HEK293T (cell line): ENCODE measurements at regions not wholly inside any gene's neighbourhood (a gene's known extent, or its start where the extent isn't known, plus 50 kb on each side); places are given as distances from the start of the nearest gene placed in this dataset.
"Not testable (repeated sequence)": the region's sequence is repeated elsewhere in the genome, so short reads cannot be mapped to it uniquely, and the experiment has no call there.

Source experiments
- CTCF ChIA-PET: fragments of 350-600 bp; formaldehyde crosslinking; extraction: SDS; loops from one replicate; lab custom pipeline; 2021; ENCODE audit warnings: antibody characterized with exemption, inconsistent platforms; lab: Yijun Ruan, JAX
- POLR2A ChIA-PET: fragments of 350-600 bp; formaldehyde crosslinking; extraction: SDS; loops from one replicate; lab custom pipeline; 2020; ENCODE audit warnings: antibody characterized with exemption, inconsistent platforms; lab: Yijun Ruan, JAX
- DNase-seq: peaks from one replicate; pipeline ENCODE4 v3.0.0; 2012; ENCODE audit warnings: mixed read lengths; ENCODE audit errors: extremely low spot score
- ARNT ChIP-seq: fragments of 450-650 bp; IDR thresholded peaks from 2 replicates; pipeline ENCODE4 v1.6.1; 2017; ENCODE audit warnings: mild to moderate bottlenecking
- BHLHE40 ChIP-seq: fragments of 450-650 bp; IDR thresholded peaks from 2 replicates; pipeline ENCODE4 v1.6.1; 2016; ENCODE audit warnings: mild to moderate bottlenecking, moderate library complexity, borderline replicate concordance
- CTBP1 ChIP-seq: fragments of 450-650 bp; IDR thresholded peaks from 2 replicates; pipeline ENCODE4 v1.6.1; 2016; ENCODE audit warnings: borderline replicate concordance
- ELF4 ChIP-seq: fragments of 450-650 bp; IDR thresholded peaks from 2 replicates; pipeline ENCODE4 v1.6.1; 2017; ENCODE audit warnings: antibody characterized with exemption
- FOXA1 ChIP-seq: fragments of 450-650 bp; IDR thresholded peaks from 2 replicates; pipeline ENCODE4 v1.6.1; 2016; ENCODE audit warnings: mild to moderate bottlenecking
- FOXK2 ChIP-seq: fragments of 450-650 bp; IDR thresholded peaks from 2 replicates; pipeline ENCODE4 v1.6.1; 2016; ENCODE audit warnings: mild to moderate bottlenecking
- FOXM1 ChIP-seq: fragments of 450-650 bp; IDR thresholded peaks from 2 replicates; pipeline ENCODE4 v1.6.1; 2017; ENCODE audit warnings: mild to moderate bottlenecking, borderline replicate concordance
- HDGF ChIP-seq: fragments of 450-650 bp; IDR thresholded peaks from 2 replicates; pipeline ENCODE4 v1.6.1; 2017; ENCODE audit warnings: antibody characterized with exemption, borderline replicate concordance
- L3MBTL2 ChIP-seq: fragments of 450-650 bp; conservative IDR thresholded peaks from 2 replicates; pipeline ENCODE4 v1.6.1; 2016; ENCODE audit warnings: mild to moderate bottlenecking
- LEF1 ChIP-seq: fragments of 450-650 bp; IDR thresholded peaks from 2 replicates; pipeline ENCODE4 v1.6.1; 2017; ENCODE audit warnings: mild to moderate bottlenecking, borderline replicate concordance
- NFRKB ChIP-seq: fragments of 450-650 bp; IDR thresholded peaks from 2 replicates; pipeline ENCODE4 v1.6.1; 2016; ENCODE audit warnings: mild to moderate bottlenecking, moderate library complexity
- PKNOX1 ChIP-seq: fragments of 450-650 bp; IDR thresholded peaks from 2 replicates; pipeline ENCODE4 v1.6.1; 2016
- SP1 ChIP-seq: fragments of 450-650 bp; IDR thresholded peaks from 2 replicates; pipeline ENCODE4 v1.6.1; 2017
- SUZ12 ChIP-seq: fragments of 450-650 bp; IDR thresholded peaks from 2 replicates; pipeline ENCODE4 v1.6.1; 2016; ENCODE audit warnings: mild to moderate bottlenecking
- TARDBP ChIP-seq: fragments of 450-650 bp; IDR thresholded peaks from 2 replicates; pipeline ENCODE4 v1.6.1; 2016
- ZNF384 ChIP-seq: fragments of 450-650 bp; IDR thresholded peaks from 2 replicates; pipeline ENCODE4 v1.6.1; 2016

GRCh38 chr3:180420804-180421203 is 181.2 kb upstream of the TTC14 start:
- CTCF ChIA-PET, result no interaction called here
- POLR2A ChIA-PET, result no interaction called here
- no peak for TF ChIP-seq ELF4
- no peak for TF ChIP-seq NFRKB
- no peak for TF ChIP-seq LEF1
- TF ChIP-seq SUZ12, result no peak
- no peak for TF ChIP-seq BHLHE40
- TF ChIP-seq HDGF, result no peak
- no peak for TF ChIP-seq FOXA1
- TF ChIP-seq SP1, result no peak
- no peak for TF ChIP-seq FOXM1
- no peak for TF ChIP-seq TARDBP
- no peak for TF ChIP-seq ZNF384
- no peak for TF ChIP-seq CTBP1
- no peak for TF ChIP-seq PKNOX1
- no peak for TF ChIP-seq ARNT
- no peak for TF ChIP-seq L3MBTL2
- TF ChIP-seq FOXK2, result no peak
- no peak for DNase-seq

GRCh38 chr3:180421221-180421620 is 180.7 kb upstream of the TTC14 start:
- POLR2A ChIA-PET, result no interaction called here
- DNase-seq, result no peak
- CTCF ChIA-PET, result no interaction called here
- TF ChIP-seq TARDBP (no peak), ZNF384 (no peak), CTBP1 (no peak), NFRKB (no peak), HDGF (no peak), BHLHE40 (no peak), FOXM1 (no peak), ELF4 (no peak), SP1 (no peak)

- CTCF ChIA-PET, result no interaction called here
Observed at GRCh38 chr3:180421721-180422120, 180.2 kb upstream of the TTC14 start.

GRCh38 chr3:180424305-180424704 is 177.7 kb upstream of the TTC14 start:
- CTCF ChIA-PET, POLR2A ChIA-PET: not testable (repeated sequence)

More at GRCh38 chr3:180421721-180422120, 180.2 kb upstream of the TTC14 start:
- POLR2A ChIA-PET, result no interaction called here
- no peak for DNase-seq
- TF ChIP-seq TARDBP, result no peak
- TF ChIP-seq HDGF, result no peak
- TF ChIP-seq SUZ12, result no peak
- no peak for TF ChIP-seq BHLHE40
- TF ChIP-seq ELF4, result no peak

GRCh38 chr3:180430896-180431295 is 171.1 kb upstream of the TTC14 start:
- TF ChIP-seq ARNT, result no peak
- TF ChIP-seq SUZ12, result no peak
- no peak for TF ChIP-seq TARDBP
- no peak for TF ChIP-seq CTBP1
- POLR2A ChIA-PET, result no interaction called here
- no peak for DNase-seq
- CTCF ChIA-PET, result no interaction called here

More at GRCh38 chr3:180424305-180424704, 177.7 kb upstream of the TTC14 start:
- not testable (repeated sequence) for DNase-seq

- POLR2A ChIA-PET, result no interaction called here
- TF ChIP-seq CTBP1 (no peak), TARDBP (no peak), PKNOX1 (no peak), HDGF (no peak), SP1 (no peak), SUZ12 (no peak), ARNT (no peak), FOXM1 (no peak), FOXA1 (no peak), NFRKB (no peak), ZNF384 (no peak), BHLHE40 (no peak), FOXK2 (no peak)
- DNase-seq, result no peak
- CTCF ChIA-PET, result no interaction called here
Observed at GRCh38 chr3:180433152-180433551, 168.8 kb upstream of the TTC14 start.

GRCh38 chr3:180447136-180447535 is 154.8 kb upstream of the TTC14 start:
- ChIA-PET POLR2A (no interaction called here), CTCF (no interaction called here)
- DNase-seq, result no peak
- TF ChIP-seq ELF4 (no peak), SP1 (no peak), SUZ12 (no peak), ARNT (no peak), FOXM1 (no peak), L3MBTL2 (no peak), HDGF (no peak), PKNOX1 (no peak), LEF1 (no peak), CTBP1 (no peak), ZNF384 (no peak), FOXA1 (no peak), FOXK2 (no peak)

- POLR2A ChIA-PET, CTCF ChIA-PET, DNase-seq: not testable (repeated sequence)
Observed at GRCh38 chr3:180448407-180448806, 153.6 kb upstream of the TTC14 start.
